ENCODE measurements at regions not wholly inside any gene's neighbourhood (a gene's known extent, or its start where the extent isn't known, plus 50 kb on each side); places are given as distances from the start of the nearest gene placed in this dataset.

GRCh38 chr7:106957766-106958165, 86.7 kb upstream of the PRKAR2B start:
- peak; percentile 87 for DNase-seq

- DNase-seq, result no peak
Measured at GRCh38 chr7:106959753-106960152, 84.8 kb upstream of the PRKAR2B start.

- DNase-seq, result no peak
Measured at GRCh38 chr7:106962751-106963150, 81.8 kb upstream of the PRKAR2B start.

GRCh38 chr7:106964466-106964865, 80.0 kb upstream of the PRKAR2B start:
- DNase-seq, result no peak

GRCh38 chr7:106965108-106965507, 79.4 kb upstream of the PRKAR2B start:
- no peak for DNase-seq

GRCh38 chr7:106966121-106966520, 78.4 kb upstream of the PRKAR2B start:
- DNase-seq, result no peak

- DNase-seq, result no peak
Measured at GRCh38 chr7:106968160-106968559, 76.3 kb upstream of the PRKAR2B start.

- no peak for DNase-seq
Measured at GRCh38 chr7:106978425-106979420, 65.8 kb upstream of the PRKAR2B start.

- no peak for DNase-seq
Measured at GRCh38 chr7:106979551-106980357, 64.8 kb upstream of the PRKAR2B start.

GRCh38 chr7:106980358-106980685, 64.2 kb upstream of the PRKAR2B start:
- DNase-seq, result no peak

- DNase-seq, result no peak
Measured at GRCh38 chr7:106982415-106982814, 62.1 kb upstream of the PRKAR2B start.

GRCh38 chr7:106984034-106984433, 60.5 kb upstream of the PRKAR2B start:
- no peak for DNase-seq

GRCh38 chr7:106986450-106986977, 58.0 kb upstream of the PRKAR2B start:
- no peak for DNase-seq

- DNase-seq, result no peak
Measured at GRCh38 chr7:106987777-106988176, 56.7 kb upstream of the PRKAR2B start.

GRCh38 chr7:106992511-106992910, 52.0 kb upstream of the PRKAR2B start:
- no peak for DNase-seq

Data from suppressor macrophage treated with lipopolysaccharide for 4 hours (primary cell).